CMK (cell line): ENCODE measurements at regions not wholly inside any gene's neighbourhood (a gene's known extent, or its start where the extent isn't known, plus 50 kb on each side); places are given as distances from the start of the nearest gene placed in this dataset.
"Not testable (repeated sequence)": the region's sequence is repeated elsewhere in the genome, so short reads cannot be mapped to it uniquely, and the experiment has no call there.

Experiments
- DNase-seq: peaks from one replicate; pipeline ENCODE4 v3.0.0-alpha.2; 2010; ENCODE audit warnings: low read depth

GRCh38 chr3:150328654-150329040 lies 79.5 kb upstream of the TSC22D2 start:
- no peak for DNase-seq

GRCh38 chr3:150327678-150328653 lies 80.1 kb upstream of the TSC22D2 start:
- DNase-seq, result no peak

GRCh38 chr3:150324788-150325187 lies 83.3 kb upstream of the TSC22D2 start:
- no peak for DNase-seq

- no peak for DNase-seq
These were observed 83.9 kb upstream of the TSC22D2 start for GRCh38 chr3:150324245-150324644.

- DNase-seq, result no peak
These were observed 84.3 kb upstream of the TSC22D2 start for GRCh38 chr3:150323770-150324169.

GRCh38 chr3:150323091-150323490 lies 85.0 kb upstream of the TSC22D2 start:
- not testable (repeated sequence) for DNase-seq

- not testable (repeated sequence) for DNase-seq
These were observed 87.1 kb upstream of the TSC22D2 start for GRCh38 chr3:150320971-150321370.

GRCh38 chr3:150319900-150320299 lies 88.2 kb upstream of the TSC22D2 start:
- DNase-seq, result no peak

GRCh38 chr3:150317469-150317868 lies 90.6 kb upstream of the TSC22D2 start:
- DNase-seq, result no peak

GRCh38 chr3:150315721-150316120 lies 92.4 kb upstream of the TSC22D2 start:
- DNase-seq, result no peak

GRCh38 chr3:150314248-150315004 lies 93.7 kb upstream of the TSC22D2 start:
- no peak for DNase-seq

- DNase-seq, result no peak
These were observed 96.0 kb upstream of the TSC22D2 start for GRCh38 chr3:150312018-150312657.

- no peak for DNase-seq
These were observed 96.9 kb upstream of the TSC22D2 start for GRCh38 chr3:150311156-150311555.

GRCh38 chr3:150309557-150309956 lies 98.5 kb upstream of the TSC22D2 start:
- DNase-seq, result no peak

GRCh38 chr3:150309257-150309542 lies 98.9 kb upstream of the TSC22D2 start:
- DNase-seq, result no peak

GRCh38 chr3:150308481-150309256 lies 99.4 kb upstream of the TSC22D2 start:
- no peak for DNase-seq

- DNase-seq, result no peak
These were observed 100.1 kb upstream of the TSC22D2 start for GRCh38 chr3:150308037-150308319.

- DNase-seq, result no peak
These were observed 100.6 kb upstream of the TSC22D2 start for GRCh38 chr3:150307311-150308036.

GRCh38 chr3:150306906-150307305 lies 101.2 kb upstream of the TSC22D2 start:
- no peak for DNase-seq

- no peak for DNase-seq
These were observed 102.0 kb upstream of the TSC22D2 start for GRCh38 chr3:150306083-150306482.

- no peak for DNase-seq
These were observed 104.3 kb upstream of the TSC22D2 start for GRCh38 chr3:150303768-150304167.

GRCh38 chr3:150302246-150302645 lies 105.9 kb upstream of the TSC22D2 start:
- no peak for DNase-seq
